CD14-positive monocyte (primary cell): ENCODE measurements at regions not wholly inside any gene's neighbourhood (a gene's known extent, or its start where the extent isn't known, plus 50 kb on each side); places are given as distances from the start of the nearest gene placed in this dataset.

Experiments
- DNase-seq, 3 donors: peaks; one replicate each; pipeline ENCODE4 v3.0.0-alpha.2; 2011 to 2022
- H2AFZ ChIP-seq: 2 replicates; pipeline ENCODE4 v1.6.0; 2012; ENCODE audit warnings: mild to moderate bottlenecking, low read depth, low read length, inconsistent platforms; ENCODE audit not compliant: insufficient read depth, poor library complexity, severe bottlenecking
- H3K27ac ChIP-seq, 2 donors: 1 replicate in 1 of 2; 2 replicates in 1 of 2; pipeline ENCODE4 v1.5.1; 2012 to 2013; ENCODE audit warnings: low read length in 2 of 2, control low read depth in 1 of 2, inconsistent platforms in 1 of 2, low read depth in 1 of 2, mild to moderate bottlenecking in 1 of 2
- H3K27me3 ChIP-seq, 2 donors: one replicate each; pipeline versions ENCODE4 v1.6.0 to v1.6.1; 2011 to 2013; ENCODE audit warnings: low read length in 2 of 2; ENCODE audit not compliant: control insufficient read depth in 2 of 2, insufficient read depth in 2 of 2
- H3K36me3 ChIP-seq, 2 donors: replicated peaks in 1 of 2; 1 replicate in 1 of 2; 2 replicates in 1 of 2; pipeline versions ENCODE4 v1.5.1 to v1.6.1; 2012 to 2013; ENCODE audit warnings: low read length in 2 of 2, control low read depth in 1 of 2, inconsistent platforms in 1 of 2, mild to moderate bottlenecking in 1 of 2; ENCODE audit not compliant: insufficient read depth in 2 of 2, control insufficient read depth in 1 of 2
- H3K4me1 ChIP-seq, 2 donors: 1 replicate in 1 of 2; 2 replicates in 1 of 2; pipeline versions ENCODE4 v1.5.1 to v1.6.1; 2012 to 2013; ENCODE audit warnings: low read length in 2 of 2, control low read depth in 1 of 2, inconsistent platforms in 1 of 2, mild to moderate bottlenecking in 1 of 2, moderate library complexity in 1 of 2; ENCODE audit not compliant: insufficient read depth in 2 of 2, control insufficient read depth in 1 of 2
- H3K4me2 ChIP-seq: replicated peaks from 2 replicates; pipeline ENCODE3; 2012; ENCODE audit warnings: low read length, moderate library complexity, mild to moderate bottlenecking; ENCODE audit not compliant: poor library complexity, severe bottlenecking; ENCODE audit errors: extremely low read depth
- H3K4me3 ChIP-seq, 3 experiments: fragments of 200-600 bp in 1 of 3; sonication (generic) in 1 of 3; replicated peaks in 1 of 3; 1 replicate in 2 of 3; 2 replicates in 1 of 3; pipeline ENCODE4 v1.5.1; 2011 to 2013; ENCODE audit warnings: low read length in 3 of 3, mild to moderate bottlenecking in 3 of 3, control low read depth in 2 of 3, low read depth in 2 of 3, inconsistent platforms in 1 of 3, moderate library complexity in 1 of 3
- H3K79me2 ChIP-seq: 2 replicates; pipeline ENCODE4 v1.6.0; 2012; ENCODE audit warnings: mild to moderate bottlenecking, control low read depth, inconsistent platforms, low read length, moderate library complexity; ENCODE audit not compliant: insufficient read depth
- H3K9ac ChIP-seq: 2 replicates; pipeline ENCODE4 v1.6.0; 2017; ENCODE audit warnings: low read length, mild to moderate bottlenecking; ENCODE audit not compliant: insufficient read depth, poor library complexity, severe bottlenecking
- H3K9me3 ChIP-seq, 2 donors: replicated peaks in 1 of 2; 1 replicate in 1 of 2; 2 replicates in 1 of 2; pipeline versions ENCODE4 v1.5.1 to v1.6.1; 2012 to 2013; ENCODE audit warnings: low read length in 2 of 2, control low read depth in 1 of 2; ENCODE audit not compliant: control insufficient read depth in 1 of 2, insufficient read depth in 1 of 2
- H4K20me1 ChIP-seq: 2 replicates; pipeline ENCODE4 v1.6.0; 2012; ENCODE audit warnings: mild to moderate bottlenecking, low read length, control low read depth, moderate library complexity; ENCODE audit not compliant: insufficient read depth
- H3K27ac Mint-ChIP-seq, 7 donors: one replicate each; pipeline ENCODE4 v1.8.0; 2020; ENCODE audit warnings: mild to moderate bottlenecking in 7 of 7, mixed read lengths in 7 of 7, moderate library complexity in 6 of 7, inconsistent platforms in 2 of 7
- H3K27me3 Mint-ChIP-seq, 3 donors: one replicate each; pipeline ENCODE4 v1.8.0; 2021 to 2022; ENCODE audit warnings: low read depth in 3 of 3, mild to moderate bottlenecking in 3 of 3, mixed read lengths in 3 of 3, moderate library complexity in 3 of 3, inconsistent platforms in 1 of 3
- H3K36me3 Mint-ChIP-seq, 2 donors: one replicate each; pipeline ENCODE4 v1.8.0; 2020; ENCODE audit warnings: mixed read lengths in 2 of 2, inconsistent platforms in 1 of 2, mild to moderate bottlenecking in 1 of 2
- H3K4me1 Mint-ChIP-seq: one replicate; pipeline ENCODE4 v1.8.0; 2020; ENCODE audit warnings: mild to moderate bottlenecking, mixed read lengths
- H3K4me3 Mint-ChIP-seq, 2 donors: one replicate each; pipeline ENCODE4 v1.8.0; 2020; ENCODE audit warnings: mild to moderate bottlenecking in 2 of 2, mixed read lengths in 2 of 2, moderate library complexity in 1 of 2
- H3K9me3 Mint-ChIP-seq, 7 donors: one replicate each; pipeline ENCODE4 v1.8.0; 2020 to 2022; ENCODE audit warnings: mixed read lengths in 7 of 7, mild to moderate bottlenecking in 6 of 7, moderate library complexity in 6 of 7, inconsistent platforms in 2 of 7
- WGBS: methylation state at CpG from one replicate; pipeline ENCODE4 v1.1.5; 2013; ENCODE audit warnings: missing lambda C conversion rate; ENCODE audit not compliant: insufficient coverage; 5-methylcytosine and 5-hydroxymethylcytosine counted together
- intact Hi-C, 2 donors: fragments of 100-400 bp; cut with micrococcal nuclease; formaldehyde crosslinking; loops; one replicate each; pipeline versions ENCODE4 v1.15.0 to v1.15.1; 2023
- TF ChIP-seq, protein P1 (sequence below): fragments of 200-600 bp; IDR thresholded peaks from one replicate; pipeline ENCODE4 v1.8.0; 2022; ENCODE audit warnings: antibody characterized with exemption, mild to moderate bottlenecking

DNA sequence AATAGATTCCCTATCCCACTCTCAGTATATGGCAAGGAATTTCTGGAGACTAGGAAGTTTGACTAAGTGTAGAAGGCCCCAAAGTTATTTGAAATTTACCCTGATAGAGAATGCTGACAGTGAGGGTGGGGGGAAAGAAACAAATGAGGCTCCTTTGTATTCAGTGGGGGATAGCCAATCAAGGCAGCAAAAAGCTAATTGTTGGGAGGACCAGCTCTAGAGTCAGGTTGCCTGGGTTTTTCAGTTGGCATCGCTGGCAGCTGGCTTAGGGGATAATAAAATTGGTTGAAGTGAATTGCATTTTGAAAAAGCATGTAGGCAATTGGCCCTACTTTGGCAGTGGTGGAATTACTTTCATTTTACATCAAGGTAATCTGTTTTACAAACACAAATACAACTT, 79.4 kb upstream of the STAM2 start:
- no peak overlapping the region for H3K4me2 ChIP-seq
- peaks cover 0 to 3% (median 0%) of the 10 kb centered on the region in 7 donors for H3K9me3 Mint-ChIP-seq
- H3K27ac ChIP-seq = no peak overlapping the region
- H4K20me1 ChIP-seq = no peaks in the 10 kb centered on the region
- no peaks in the 10 kb centered on the region for H3K4me1 ChIP-seq
- TF ChIP-seq, protein P1, sequence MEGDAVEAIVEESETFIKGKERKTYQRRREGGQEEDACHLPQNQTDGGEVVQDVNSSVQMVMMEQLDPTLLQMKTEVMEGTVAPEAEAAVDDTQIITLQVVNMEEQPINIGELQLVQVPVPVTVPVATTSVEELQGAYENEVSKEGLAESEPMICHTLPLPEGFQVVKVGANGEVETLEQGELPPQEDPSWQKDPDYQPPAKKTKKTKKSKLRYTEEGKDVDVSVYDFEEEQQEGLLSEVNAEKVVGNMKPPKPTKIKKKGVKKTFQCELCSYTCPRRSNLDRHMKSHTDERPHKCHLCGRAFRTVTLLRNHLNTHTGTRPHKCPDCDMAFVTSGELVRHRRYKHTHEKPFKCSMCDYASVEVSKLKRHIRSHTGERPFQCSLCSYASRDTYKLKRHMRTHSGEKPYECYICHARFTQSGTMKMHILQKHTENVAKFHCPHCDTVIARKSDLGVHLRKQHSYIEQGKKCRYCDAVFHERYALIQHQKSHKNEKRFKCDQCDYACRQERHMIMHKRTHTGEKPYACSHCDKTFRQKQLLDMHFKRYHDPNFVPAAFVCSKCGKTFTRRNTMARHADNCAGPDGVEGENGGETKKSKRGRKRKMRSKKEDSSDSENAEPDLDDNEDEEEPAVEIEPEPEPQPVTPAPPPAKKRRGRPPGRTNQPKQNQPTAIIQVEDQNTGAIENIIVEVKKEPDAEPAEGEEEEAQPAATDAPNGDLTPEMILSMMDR = no peak
- H3K9ac ChIP-seq = no peak overlapping the region
- intact Hi-C loops = no loop called here
- no peaks in the 10 kb centered on the region for H3K79me2 ChIP-seq
- H3K4me3 Mint-ChIP-seq = no peak overlapping the region
- WGBS = no CpG with 5 or more reads among the region's 1 CpG
- no peaks in the 10 kb centered on the region for H3K9me3 ChIP-seq
- H3K27ac Mint-ChIP-seq = no peak overlapping the region
- no peaks in the 10 kb centered on the region for H3K27me3 ChIP-seq
- H3K27me3 Mint-ChIP-seq = peaks cover 0 to 3% (median 2%) of the 10 kb centered on the region in 3 donors
- no peaks in the 10 kb centered on the region for H3K36me3 Mint-ChIP-seq
- H3K4me3 ChIP-seq = no peak overlapping the region
- H3K36me3 ChIP-seq = no peaks in the 10 kb centered on the region
- DNase-seq = no peak
- H3K4me1 Mint-ChIP-seq = peaks cover 8% of the 10 kb centered on the region
- no peak overlapping the region for H2AFZ ChIP-seq

DNA sequence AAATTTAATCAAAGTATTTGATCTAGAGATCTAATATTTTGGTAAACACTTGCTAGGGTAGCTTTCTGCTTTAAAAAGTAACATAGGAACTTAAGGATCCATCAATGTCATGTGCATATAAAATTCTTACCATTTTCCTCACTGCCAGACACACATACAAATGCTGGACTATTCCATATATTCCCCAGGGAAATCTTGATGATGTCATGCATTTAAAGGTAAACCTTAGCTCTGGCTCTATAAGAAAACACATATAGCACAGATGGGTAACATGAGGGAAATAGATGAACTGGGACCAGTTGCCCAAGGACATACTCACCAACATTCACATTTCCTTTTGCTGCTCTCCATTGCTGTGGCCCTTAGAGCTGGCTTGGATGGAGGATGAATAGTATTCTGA, 79.1 kb upstream of the FMNL2 start:
- H3K4me3 Mint-ChIP-seq = no peak overlapping the region
- H3K9me3 ChIP-seq = no peaks in the 10 kb centered on the region
- no peaks in the 10 kb centered on the region for H3K79me2 ChIP-seq
- no peak overlapping the region for H3K4me2 ChIP-seq
- H3K27ac ChIP-seq = no peak overlapping the region
- peaks cover 0 to 3% (median under 1%) of the 10 kb centered on the region in 7 donors for H3K9me3 Mint-ChIP-seq
- H3K9ac ChIP-seq = no peak overlapping the region
- no peak overlapping the region for H3K4me3 ChIP-seq
- peaks cover 8% of the 10 kb centered on the region for H3K4me1 Mint-ChIP-seq
- no peaks in the 10 kb centered on the region for H3K36me3 ChIP-seq
- H2AFZ ChIP-seq = no peak overlapping the region
- intact Hi-C loops = no loop called here
- no peaks in the 10 kb centered on the region for H3K4me1 ChIP-seq
- H3K27me3 ChIP-seq = no peaks in the 10 kb centered on the region
- DNase-seq = no peak
- no peaks in the 10 kb centered on the region for H4K20me1 ChIP-seq
- TF ChIP-seq, protein P1 = no peak
- peaks cover 0 to 1% (median 0%) of the 10 kb centered on the region in 3 donors for H3K27me3 Mint-ChIP-seq
- H3K27ac Mint-ChIP-seq = no peak overlapping the region
- no peaks in the 10 kb centered on the region for H3K36me3 Mint-ChIP-seq
